ENCODE measurements at regions not wholly inside any gene's neighbourhood (a gene's known extent, or its start where the extent isn't known, plus 50 kb on each side); places are given as distances from the start of the nearest gene placed in this dataset.

DNA sequence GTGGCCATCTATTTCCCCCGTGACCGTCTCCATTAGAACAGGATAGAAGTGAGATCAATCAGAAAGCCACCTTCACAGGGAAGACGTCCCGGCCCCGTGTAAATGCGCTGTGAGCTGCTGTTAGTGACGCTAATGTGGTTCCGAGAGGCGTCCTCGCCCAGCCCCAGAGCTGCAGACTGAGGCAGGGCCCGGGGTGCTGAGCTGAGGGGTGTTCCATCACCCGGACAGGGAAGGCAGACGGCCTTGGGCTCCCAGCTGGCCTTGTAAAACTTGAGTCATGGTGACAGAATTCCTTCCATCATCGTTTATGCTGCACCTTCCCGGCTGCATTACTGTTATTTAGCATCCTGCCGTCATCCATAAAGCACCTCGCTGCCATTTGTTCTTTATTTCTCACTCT lies 195.3 kb upstream of the CTBP2 start:
- H3K27ac Mint-ChIP-seq = no peak overlapping the region
- TF ChIP-seq CTCF (IDR thresholded peaks at IDR 0.05; ENCODE audit: unreplicated experiment in 3 of 3) = no peak
- peaks cover 19% of the 10 kb centered on the region for H3K27me3 Mint-ChIP-seq (ENCODE audit: low read depth)
- H3K4me1 Mint-ChIP-seq = no peaks in the 10 kb centered on the region
- no peak overlapping the region for H3K4me3 Mint-ChIP-seq
- peaks cover 13% of the 10 kb centered on the region for H3K9me3 Mint-ChIP-seq
- no peaks in the 10 kb centered on the region for H3K36me3 Mint-ChIP-seq (ENCODE audit: low read depth)

DNA sequence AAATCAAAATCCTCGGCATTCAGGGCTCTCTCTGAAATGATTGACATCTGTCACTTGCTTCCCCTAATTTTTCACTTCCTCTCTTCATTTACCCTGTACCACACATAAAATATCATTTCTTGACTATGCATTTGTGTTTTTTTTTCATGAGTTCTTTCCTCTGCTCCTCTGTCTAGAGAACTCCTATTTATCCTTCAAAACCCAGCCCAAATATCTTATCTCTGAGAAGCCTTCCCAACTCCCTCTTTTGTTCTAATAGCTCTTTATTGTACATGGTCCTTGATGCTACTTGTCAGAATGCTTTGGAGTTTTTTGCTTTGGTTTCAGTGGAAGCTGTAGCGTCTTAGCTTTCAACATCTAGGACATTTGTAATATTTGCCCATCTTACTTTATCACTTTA lies 190.2 kb upstream of the CTBP2 start:
- H3K4me1 Mint-ChIP-seq = no peaks in the 10 kb centered on the region
- H3K9me3 Mint-ChIP-seq = peaks cover 2% of the 10 kb centered on the region
- H3K27me3 Mint-ChIP-seq (ENCODE audit: low read depth) = peaks cover 17% of the 10 kb centered on the region
- no peak overlapping the region for H3K4me3 Mint-ChIP-seq
- no peaks in the 10 kb centered on the region for H3K36me3 Mint-ChIP-seq (ENCODE audit: low read depth)
- TF ChIP-seq CTCF (IDR thresholded peaks at IDR 0.05; ENCODE audit: unreplicated experiment in 3 of 3) = no peak
- no peak overlapping the region for H3K27ac Mint-ChIP-seq

DNA sequence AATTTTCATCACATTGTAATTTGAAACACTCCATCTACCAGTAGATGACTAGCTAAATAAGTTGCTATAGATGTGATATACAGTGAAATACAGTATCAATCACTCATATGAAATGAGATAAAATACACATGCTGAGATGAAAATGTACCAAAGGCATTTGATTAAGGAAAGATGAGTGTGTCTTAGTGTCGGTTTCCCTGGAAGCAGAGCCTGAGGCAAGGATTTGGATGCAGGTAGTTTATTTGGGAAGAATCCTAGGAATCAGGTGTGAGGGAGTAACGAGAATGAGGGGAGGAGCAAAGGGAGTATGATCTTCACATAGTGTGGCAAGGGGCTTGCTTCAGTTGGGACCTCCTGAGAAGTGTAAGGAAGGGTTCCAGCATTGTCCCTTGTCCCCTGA lies 188.2 kb upstream of the CTBP2 start:
- Mint-ChIP-seq H3K9me3 (peaks cover 2% of the 10 kb centered on the region), H3K27me3 (ENCODE audit: low read depth) (peaks cover 11% of the 10 kb centered on the region)

DNA sequence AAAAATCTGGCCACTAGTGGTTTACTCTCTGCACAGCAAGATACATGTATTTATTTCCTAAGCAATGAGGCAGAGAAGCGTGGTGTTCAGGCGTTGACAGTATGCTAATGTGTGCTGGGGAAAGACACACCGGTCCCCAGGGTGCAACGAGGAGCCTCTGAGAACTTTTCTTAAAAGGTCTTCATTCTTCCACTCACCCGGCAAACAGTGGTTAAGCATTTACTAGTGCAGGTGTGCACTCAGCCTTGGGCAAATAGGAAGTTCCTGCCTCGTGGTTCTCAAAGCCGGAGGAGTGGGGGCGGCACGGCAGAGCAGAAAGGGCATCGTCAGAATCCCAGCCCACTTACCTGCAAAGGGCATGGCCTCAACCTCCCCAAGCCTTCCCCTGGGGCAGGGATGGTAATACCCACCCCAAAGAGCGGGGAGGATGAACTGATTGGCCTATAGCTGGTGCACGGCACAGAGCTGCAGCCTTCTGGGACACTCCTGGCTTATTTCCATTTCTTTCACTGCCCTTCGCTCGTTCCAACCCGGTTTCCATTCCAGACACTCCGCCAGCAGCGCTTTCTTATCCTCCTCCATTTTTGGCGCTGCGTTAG lies 184.3 kb upstream of the CTBP2 start:
- Mint-ChIP-seq H3K4me3 (peak overlapping the region in 2 of 3 experiments; percentile 18 to 55), H3K4me1 (no peaks in the 10 kb centered on the region), H3K27me3 (ENCODE audit: low read depth) (peaks cover 5% of the 10 kb centered on the region), H3K36me3 (ENCODE audit: low read depth) (no peaks in the 10 kb centered on the region), H3K9me3 (peaks cover 8% of the 10 kb centered on the region), H3K27ac (peak overlapping the region; percentile 15 to 62 (median 40))
- TF ChIP-seq CTCF (IDR thresholded peaks at IDR 0.05; ENCODE audit: unreplicated experiment in 3 of 3) = no peak

More for the DNA sequence above, 188.2 kb upstream of the CTBP2 start:
- Mint-ChIP-seq H3K27ac (no peak overlapping the region), H3K36me3 (ENCODE audit: low read depth) (no peaks in the 10 kb centered on the region), H3K4me1 (no peaks in the 10 kb centered on the region), H3K4me3 (no peak overlapping the region)
- no peak for TF ChIP-seq CTCF (IDR thresholded peaks at IDR 0.05; ENCODE audit: unreplicated experiment in 3 of 3)

GRCh38 chr10:125343983-125344382 lies 183.6 kb upstream of the CTBP2 start:
- no peak for TF ChIP-seq CTCF (IDR thresholded peaks at IDR 0.05; ENCODE audit: unreplicated experiment in 3 of 3)
- H3K27ac Mint-ChIP-seq = no peak overlapping the region
- peaks cover 8% of the 10 kb centered on the region for H3K9me3 Mint-ChIP-seq
- H3K4me1 Mint-ChIP-seq = no peaks in the 10 kb centered on the region
- peaks cover 5% of the 10 kb centered on the region for H3K27me3 Mint-ChIP-seq (ENCODE audit: low read depth)
- H3K36me3 Mint-ChIP-seq (ENCODE audit: low read depth) = no peaks in the 10 kb centered on the region
- no peak overlapping the region for H3K4me3 Mint-ChIP-seq

Measured in nephron (organoid).